Panc1 (cell line): ENCODE measurements at regions not wholly inside any gene's neighbourhood (a gene's known extent, or its start where the extent isn't known, plus 50 kb on each side); places are given as distances from the start of the nearest gene placed in this dataset.

Experiments
- ATAC-seq: fragments of 200-7000 bp; cut with Tn5 transposase; 2 replicates; pipeline ENCODE4 v1.9.1; 2020; ENCODE audit warnings: mild to moderate bottlenecking, moderate library complexity
- BruUV-seq: library from RNA; stranded (reverse); fragments of 400-500 nt; replicated peaks from 2 replicates; lab custom pipeline; 2021; lab: Mats Ljungman, UMichigan
- CTCF ChIA-PET: fragments of 300-600 bp; sonication (Branson Sonifier 250); formaldehyde crosslinking; loops from one replicate; lab custom pipeline; 2022; ENCODE audit warnings: antibody characterized with exemption; lab: Charles Lee
- POLR2A ChIA-PET: fragments of 300-600 bp; sonication (Branson Sonifier 250); formaldehyde crosslinking; loops from one replicate; lab custom pipeline; 2022; ENCODE audit warnings: antibody characterized with exemption; lab: Charles Lee
- DNase-seq: peaks from one replicate; pipeline ENCODE4 v3.0.0-alpha.2; 2010; ENCODE audit warnings: low read depth, low spot score
- H3K27ac ChIP-seq: 2 replicates; pipeline ENCODE4 v1.5.1; 2011; ENCODE audit warnings: mild to moderate bottlenecking, low read length, inconsistent platforms
- H3K27me3 ChIP-seq: fragments of 200-500 bp; sonication (Bioruptor generic); 2 replicates; pipeline ENCODE4 v1.6.0; 2014; ENCODE audit warnings: low read length, inconsistent platforms; ENCODE audit not compliant: control insufficient read depth, insufficient read depth
- H3K36me3 ChIP-seq: fragments of 200-500 bp; sonication (Bioruptor generic); 2 replicates; pipeline ENCODE4 v1.5.1; 2014; ENCODE audit warnings: inconsistent platforms, mild to moderate bottlenecking, low read length, moderate library complexity; ENCODE audit not compliant: control insufficient read depth, insufficient read depth
- H3K4me1 ChIP-seq: 2 replicates; pipeline ENCODE4 v1.5.1; 2011; ENCODE audit warnings: inconsistent platforms, mild to moderate bottlenecking, low read length, moderate library complexity; ENCODE audit not compliant: control insufficient read depth, insufficient read depth
- H3K4me3 ChIP-seq, 2 experiments: 2 replicates each; pipeline ENCODE4 v1.5.1; 2011 to 2012; ENCODE audit warnings: low read depth in 2 of 2, low read length in 2 of 2, mild to moderate bottlenecking in 2 of 2, inconsistent platforms in 1 of 2, moderate library complexity in 1 of 2
- H3K9me3 ChIP-seq: fragments of 200-500 bp; sonication (Bioruptor generic); 2 replicates; pipeline ENCODE4 v1.5.1; 2014; ENCODE audit warnings: low read depth, mild to moderate bottlenecking, inconsistent platforms, low read length, moderate library complexity; ENCODE audit not compliant: control insufficient read depth, insufficient read depth
- POLR2AphosphoS5 ChIP-seq: IDR thresholded peaks from 2 replicates; pipeline ENCODE4 v1.6.1; 2012; ENCODE audit warnings: mild to moderate bottlenecking, low read depth, low read length, moderate library complexity
- SIN3A ChIP-seq: IDR thresholded peaks from 2 replicates; pipeline ENCODE4 v1.6.1; 2012; ENCODE audit warnings: low read depth, mild to moderate bottlenecking, low read length, moderate library complexity, borderline replicate concordance; ENCODE audit not compliant: insufficient read depth
- TCF7L2 ChIP-seq: IDR thresholded peaks from 2 replicates; pipeline ENCODE4 v1.6.1; 2011; ENCODE audit warnings: mild to moderate bottlenecking, low read depth, low read length, inconsistent platforms
- in situ Hi-C: cut with HindIII; loops from 2 replicates; pipeline ENCODE4 v1.10.0; 2016; ENCODE audit warnings: low sequenced_read_pairs, low pct_unique_long_range_greater_than_20kb
- intact Hi-C: fragments of 100-400 bp; cut with micrococcal nuclease; formaldehyde crosslinking; loops from one replicate; pipeline ENCODE4 v1.10.0; 2022; ENCODE audit not compliant: unreplicated experiment
- TF ChIP-seq, protein P1 (sequence below), 2 experiments: IDR thresholded peaks; 2 replicates each; pipeline ENCODE4 v1.6.1; 2011 to 2012; ENCODE audit warnings: low read depth in 2 of 2, control low read depth in 1 of 2, low read length in 1 of 2, mild to moderate bottlenecking in 1 of 2, moderate library complexity in 1 of 2; ENCODE audit not compliant: insufficient read depth in 1 of 2
- TF ChIP-seq, protein P2 (sequence below): fragments of 450-650 bp; IDR thresholded peaks from 2 replicates; pipeline ENCODE4 v1.5.1; 2017; ENCODE audit warnings: mild to moderate bottlenecking

DNA sequence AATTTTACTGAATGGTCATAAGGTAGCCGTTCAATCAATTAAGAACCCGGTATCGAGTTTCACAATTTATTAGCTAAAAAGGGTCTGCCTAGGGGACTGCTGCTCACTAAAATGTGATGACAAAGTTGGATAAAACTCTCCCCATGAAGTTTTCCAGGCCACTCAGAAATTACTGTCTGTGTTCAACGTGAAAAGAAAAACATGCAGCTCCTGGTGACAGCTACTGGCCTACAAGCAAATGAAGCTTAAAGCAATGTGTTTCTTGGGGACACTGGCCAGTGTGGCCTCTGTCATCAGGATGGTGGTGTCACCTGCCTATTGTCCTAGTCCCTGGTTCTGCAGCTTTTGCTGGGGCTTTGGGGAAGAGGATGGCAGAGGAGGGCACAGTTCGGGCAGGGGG lies 222.6 kb downstream of the WDR11 start:
- in situ Hi-C loops = no loop called here
- Histone ChIP-seq H3K9me3 (no peaks in the 10 kb centered on the region), H3K27me3 (peaks cover 4% of the 10 kb centered on the region; the same call in 1 of the 2 replicates), H3K4me1 (no peaks in the 10 kb centered on the region), H3K36me3 (no peaks in the 10 kb centered on the region), H3K4me3 (no peak overlapping the region), H3K27ac (no peak overlapping the region)
- ATAC-seq = no peak
- TF ChIP-seq SIN3A (no peak), POLR2AphosphoS5 (no peak)
- DNase-seq = no peak
- CTCF ChIA-PET = no interaction called here
- intact Hi-C loops = no loop called here
- POLR2A ChIA-PET = no interaction called here
- BruUV-seq = no TSS peak

DNA sequence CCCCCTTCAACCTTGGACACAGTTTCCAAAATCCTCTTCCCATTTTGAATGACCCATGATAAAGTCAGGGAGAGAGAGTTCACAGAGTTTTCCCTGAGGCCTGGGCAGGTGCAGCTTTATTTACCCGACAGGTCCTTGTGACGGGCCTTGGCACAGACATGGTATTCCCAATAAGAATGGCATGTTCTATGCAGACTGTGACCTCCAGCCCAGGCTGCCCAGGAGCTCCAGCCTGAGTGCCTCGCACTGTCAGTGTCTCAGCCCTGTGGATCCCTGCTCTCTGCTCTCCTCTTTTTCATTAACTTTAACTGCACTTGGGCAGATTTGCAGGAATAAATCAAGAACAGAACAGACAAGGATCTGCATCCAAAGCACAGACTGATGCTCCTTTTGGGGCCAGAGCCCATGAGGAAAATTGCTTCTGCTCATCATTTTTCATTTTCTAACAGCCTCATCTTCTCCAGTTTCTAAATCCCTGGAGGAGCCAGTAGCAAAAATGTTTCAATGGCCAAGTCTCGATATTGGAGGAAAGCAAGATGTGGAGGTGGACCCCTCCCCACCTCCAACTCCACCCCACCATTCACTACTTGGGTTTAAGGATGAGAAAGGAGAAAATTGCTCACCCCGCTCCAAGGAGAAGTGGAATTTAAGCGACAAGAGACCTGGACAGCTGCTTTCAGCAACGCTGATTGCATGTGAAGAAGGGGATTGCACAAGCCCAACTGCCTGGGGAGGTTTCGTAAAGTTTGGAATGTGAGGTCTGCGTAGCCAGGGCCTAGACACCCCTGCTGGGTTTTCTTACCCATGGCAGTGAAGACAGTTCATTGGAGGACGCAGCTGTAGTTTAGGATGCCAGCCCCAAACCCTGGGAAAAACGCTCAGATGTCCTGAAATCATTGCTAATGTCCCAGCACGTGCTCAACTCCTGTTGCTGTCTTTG lies 225.9 kb downstream of the WDR11 start:
- H3K36me3 ChIP-seq = no peaks in the 10 kb centered on the region
- no peak overlapping the region for H3K4me3 ChIP-seq
- H3K9me3 ChIP-seq = no peaks in the 10 kb centered on the region
- ChIA-PET POLR2A (no interaction called here), CTCF (no interaction called here)
- intact Hi-C loops (no loop called here), in situ Hi-C loops (no loop called here)
- TF ChIP-seq, protein P1, sequence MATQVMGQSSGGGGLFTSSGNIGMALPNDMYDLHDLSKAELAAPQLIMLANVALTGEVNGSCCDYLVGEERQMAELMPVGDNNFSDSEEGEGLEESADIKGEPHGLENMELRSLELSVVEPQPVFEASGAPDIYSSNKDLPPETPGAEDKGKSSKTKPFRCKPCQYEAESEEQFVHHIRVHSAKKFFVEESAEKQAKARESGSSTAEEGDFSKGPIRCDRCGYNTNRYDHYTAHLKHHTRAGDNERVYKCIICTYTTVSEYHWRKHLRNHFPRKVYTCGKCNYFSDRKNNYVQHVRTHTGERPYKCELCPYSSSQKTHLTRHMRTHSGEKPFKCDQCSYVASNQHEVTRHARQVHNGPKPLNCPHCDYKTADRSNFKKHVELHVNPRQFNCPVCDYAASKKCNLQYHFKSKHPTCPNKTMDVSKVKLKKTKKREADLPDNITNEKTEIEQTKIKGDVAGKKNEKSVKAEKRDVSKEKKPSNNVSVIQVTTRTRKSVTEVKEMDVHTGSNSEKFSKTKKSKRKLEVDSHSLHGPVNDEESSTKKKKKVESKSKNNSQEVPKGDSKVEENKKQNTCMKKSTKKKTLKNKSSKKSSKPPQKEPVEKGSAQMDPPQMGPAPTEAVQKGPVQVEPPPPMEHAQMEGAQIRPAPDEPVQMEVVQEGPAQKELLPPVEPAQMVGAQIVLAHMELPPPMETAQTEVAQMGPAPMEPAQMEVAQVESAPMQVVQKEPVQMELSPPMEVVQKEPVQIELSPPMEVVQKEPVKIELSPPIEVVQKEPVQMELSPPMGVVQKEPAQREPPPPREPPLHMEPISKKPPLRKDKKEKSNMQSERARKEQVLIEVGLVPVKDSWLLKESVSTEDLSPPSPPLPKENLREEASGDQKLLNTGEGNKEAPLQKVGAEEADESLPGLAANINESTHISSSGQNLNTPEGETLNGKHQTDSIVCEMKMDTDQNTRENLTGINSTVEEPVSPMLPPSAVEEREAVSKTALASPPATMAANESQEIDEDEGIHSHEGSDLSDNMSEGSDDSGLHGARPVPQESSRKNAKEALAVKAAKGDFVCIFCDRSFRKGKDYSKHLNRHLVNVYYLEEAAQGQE (IDR thresholded peaks at IDR 0.05; ENCODE audit: insufficient read depth in 1 of 2, low read depth in 2 of 2, low read length in 1 of 2) = no peak
- no peak for TF ChIP-seq TCF7L2
- TF ChIP-seq, protein P2, sequence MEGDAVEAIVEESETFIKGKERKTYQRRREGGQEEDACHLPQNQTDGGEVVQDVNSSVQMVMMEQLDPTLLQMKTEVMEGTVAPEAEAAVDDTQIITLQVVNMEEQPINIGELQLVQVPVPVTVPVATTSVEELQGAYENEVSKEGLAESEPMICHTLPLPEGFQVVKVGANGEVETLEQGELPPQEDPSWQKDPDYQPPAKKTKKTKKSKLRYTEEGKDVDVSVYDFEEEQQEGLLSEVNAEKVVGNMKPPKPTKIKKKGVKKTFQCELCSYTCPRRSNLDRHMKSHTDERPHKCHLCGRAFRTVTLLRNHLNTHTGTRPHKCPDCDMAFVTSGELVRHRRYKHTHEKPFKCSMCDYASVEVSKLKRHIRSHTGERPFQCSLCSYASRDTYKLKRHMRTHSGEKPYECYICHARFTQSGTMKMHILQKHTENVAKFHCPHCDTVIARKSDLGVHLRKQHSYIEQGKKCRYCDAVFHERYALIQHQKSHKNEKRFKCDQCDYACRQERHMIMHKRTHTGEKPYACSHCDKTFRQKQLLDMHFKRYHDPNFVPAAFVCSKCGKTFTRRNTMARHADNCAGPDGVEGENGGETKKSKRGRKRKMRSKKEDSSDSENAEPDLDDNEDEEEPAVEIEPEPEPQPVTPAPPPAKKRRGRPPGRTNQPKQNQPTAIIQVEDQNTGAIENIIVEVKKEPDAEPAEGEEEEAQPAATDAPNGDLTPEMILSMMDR = no peak
- TF ChIP-seq POLR2AphosphoS5 = no peak
- no peak for TF ChIP-seq SIN3A
- no peaks in the 10 kb centered on the region for H3K4me1 ChIP-seq
- H3K27me3 ChIP-seq = peaks cover 8% of the 10 kb centered on the region
- no TSS peak for BruUV-seq
- ATAC-seq (no peak), DNase-seq (no peak)
- no peak overlapping the region for H3K27ac ChIP-seq

DNA sequence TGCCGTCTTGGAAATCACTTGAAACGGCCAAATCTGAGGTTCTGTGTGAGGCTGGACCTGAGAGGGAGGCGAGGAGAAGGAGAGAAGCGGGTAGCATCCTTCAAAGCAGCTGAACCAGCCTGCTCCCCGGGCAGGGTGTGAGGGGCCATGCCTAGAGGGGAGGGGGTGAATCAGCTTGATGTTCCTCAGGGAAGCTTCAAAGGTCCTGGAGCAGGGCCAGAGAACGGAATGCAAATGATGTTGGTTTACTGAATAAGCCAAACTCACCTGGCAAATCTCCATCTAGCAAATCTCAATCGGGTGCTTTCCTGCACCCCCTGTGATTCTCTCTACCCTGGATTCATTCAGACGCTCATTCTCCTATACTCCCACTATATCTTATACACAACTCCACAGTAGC lies 226.9 kb downstream of the WDR11 start:
- TF ChIP-seq, protein P1 (IDR thresholded peaks at IDR 0.05; ENCODE audit: insufficient read depth in 1 of 2, low read depth in 2 of 2, low read length in 1 of 2) = no peak
- TF ChIP-seq SIN3A = no peak
- TF ChIP-seq, protein P2 = no peak
- TF ChIP-seq TCF7L2 = no peak
- TF ChIP-seq POLR2AphosphoS5 = no peak
- Histone ChIP-seq H3K27ac (no peak overlapping the region), H3K27me3 (peaks cover 11% of the 10 kb centered on the region), H3K9me3 (no peaks in the 10 kb centered on the region), H3K4me1 (no peaks in the 10 kb centered on the region), H3K4me3 (no peak overlapping the region), H3K36me3 (no peaks in the 10 kb centered on the region)
- ChIA-PET CTCF (no interaction called here), POLR2A (no interaction called here)
- ATAC-seq (no peak), DNase-seq (no peak)
- in situ Hi-C loops = no loop called here
- intact Hi-C loops = no loop called here
- no TSS peak for BruUV-seq
